Sigmoid colon (tissue), 6 donors: ENCODE measurements at regions not wholly inside any gene's neighbourhood (a gene's known extent, or its start where the extent isn't known, plus 50 kb on each side); places are given as distances from the start of the nearest gene placed in this dataset.

ENCODE experiments used
- DNase-seq: peaks from one replicate; pipeline ENCODE4 v3.0.0-alpha.2; 2019
- H3K27ac ChIP-seq, 4 donors: fragments of 200-600 bp; sonication (generic); one replicate each; pipeline ENCODE4 v1.5.1; 2016 to 2019; ENCODE audit warnings: mild to moderate bottlenecking in 1 of 4
- H3K27me3 ChIP-seq, 3 donors: fragments of 200-600 bp; sonication (generic); one replicate each; pipeline ENCODE4 v1.5.1; 2019; ENCODE audit warnings: mild to moderate bottlenecking in 1 of 3
- H3K36me3 ChIP-seq, 4 donors: fragments of 200-600 bp; sonication (generic); one replicate each; pipeline ENCODE4 v1.5.1; 2016 to 2019
- H3K4me1 ChIP-seq, 4 donors: fragments of 200-600 bp; sonication (generic); one replicate each; pipeline ENCODE4 v1.5.1; 2017 to 2019
- H3K4me3 ChIP-seq, 4 donors: fragments of 200-600 bp; sonication (generic); one replicate each; pipeline ENCODE4 v1.5.1; 2017 to 2019; ENCODE audit warnings: mild to moderate bottlenecking in 2 of 4, moderate library complexity in 1 of 4
- H3K9me3 ChIP-seq, 4 donors: fragments of 200-600 bp in 3 of 4; sonication (generic) in 3 of 4; one replicate each; pipeline versions ENCODE4 v1.5.1 to v1.6.1; 2013 to 2019
- CTCF ChIP-seq, 4 experiments: fragments of 450-650 bp in 3 of 4; fragments of 200-600 bp in 1 of 4; IDR thresholded peaks; one replicate each; pipeline ENCODE4 v1.5.1; 2016 to 2019; ENCODE audit warnings: antibody characterized with exemption in 4 of 4, mild to moderate bottlenecking in 3 of 4, moderate library complexity in 2 of 4
- EP300 ChIP-seq, 4 donors: sonication (generic); formaldehyde crosslinking; IDR thresholded peaks; one replicate each; pipeline ENCODE4 v1.6.1; 2017; ENCODE audit warnings: antibody characterized with exemption in 4 of 4
- POLR2A ChIP-seq, 2 donors: fragments of 450-650 bp; IDR thresholded peaks; one replicate each; pipeline ENCODE4 v1.6.1; 2016; ENCODE audit warnings: antibody characterized with exemption in 2 of 2, mild to moderate bottlenecking in 2 of 2, moderate library complexity in 2 of 2
- POLR2AphosphoS5 ChIP-seq, 4 donors: sonication (generic); formaldehyde crosslinking; IDR thresholded peaks; one replicate each; pipeline ENCODE4 v1.6.1; 2017; ENCODE audit warnings: antibody characterized with exemption in 4 of 4
- WGBS, 2 donors: extraction: QIAGEN DNeasy Blood & Tissue Kit; methylation state at CpG; one replicate each; pipeline ENCODE4 v1.1.7; 2013; 5-methylcytosine and 5-hydroxymethylcytosine counted together
- intact Hi-C: fragments of 100-400 bp; cut with DNase I; formaldehyde crosslinking; loops from one replicate; pipeline ENCODE4 v1.15.1; 2023
- donor health status: healthy with polysubstance abuse.
- donor health status: healthy.

GRCh38 chr14:42214981-42215491 lies 608.4 kb downstream of the LRFN5 start:
- Histone ChIP-seq H3K27me3 (no peaks in the 10 kb centered on the region), H3K9me3 (no peaks in the 10 kb centered on the region), H3K4me1 (peaks cover 0 to 17% (median 16%) of the 10 kb centered on the region in 4 donors), H3K36me3 (no peaks in the 10 kb centered on the region), H3K27ac (peak overlapping the region in 2 of 4 donors; percentile 19 to 59), H3K4me3 (no peak overlapping the region)
- peak; percentile 46 to 78 (median 70) for TF ChIP-seq POLR2AphosphoS5 (IDR thresholded peaks at IDR 0.05)
- peak in 3 of 4 donors; percentile 18 to 71 (median 47) for TF ChIP-seq EP300 (IDR thresholded peaks at IDR 0.05)
- TF ChIP-seq CTCF (IDR thresholded peaks at IDR 0.05) = no peak
- no peak for TF ChIP-seq POLR2A (IDR thresholded peaks at IDR 0.05)
- DNase-seq = no peak
- intact Hi-C loops = no loop called here

GRCh38 chr14:42200957-42201356 lies 594.3 kb downstream of the LRFN5 start:
- 45 to 68% methylated on average over 2 of the region's 2 CpGs for WGBS, 2 donors

GRCh38 chr14:42198010-42198409 lies 591.3 kb downstream of the LRFN5 start:
- intact Hi-C loops = loop anchor here (10.0 kb wide), 1 partner anchor 593 kb away; the partner anchor contains the start of gene LRFN5
- no peak for DNase-seq
- 63 to 85% methylated on average over 3 of the region's 3 CpGs for WGBS, 2 donors
- Histone ChIP-seq H3K36me3 (no peaks in the 10 kb centered on the region), H3K4me3 (no peak overlapping the region), H3K27ac (no peak overlapping the region), H3K4me1 (peaks cover 0 to 13% (median 12%) of the 10 kb centered on the region in 4 donors), H3K27me3 (no peaks in the 10 kb centered on the region), H3K9me3 (no peaks in the 10 kb centered on the region)
- no peak for TF ChIP-seq EP300 (IDR thresholded peaks at IDR 0.05)
- TF ChIP-seq POLR2AphosphoS5 (IDR thresholded peaks at IDR 0.05) = no peak
- no peak for TF ChIP-seq POLR2A (IDR thresholded peaks at IDR 0.05)
- no peak for TF ChIP-seq CTCF (IDR thresholded peaks at IDR 0.05)

More at GRCh38 chr14:42200957-42201356, 594.3 kb downstream of the LRFN5 start:
- Histone ChIP-seq H3K9me3 (no peaks in the 10 kb centered on the region), H3K27ac (no peak overlapping the region), H3K27me3 (no peaks in the 10 kb centered on the region), H3K4me3 (no peak overlapping the region), H3K4me1 (no peaks in the 10 kb centered on the region), H3K36me3 (no peaks in the 10 kb centered on the region)
- TF ChIP-seq CTCF (IDR thresholded peaks at IDR 0.05) (no peak), POLR2AphosphoS5 (IDR thresholded peaks at IDR 0.05) (no peak), EP300 (IDR thresholded peaks at IDR 0.05) (no peak), POLR2A (IDR thresholded peaks at IDR 0.05) (no peak)
- intact Hi-C loops = no loop called here
- DNase-seq = no peak

- Histone ChIP-seq H3K4me1 (peaks cover 0 to 18% (median 13%) of the 10 kb centered on the region in 4 donors), H3K9me3 (no peaks in the 10 kb centered on the region), H3K27ac (peak overlapping the region in 2 of 4 donors; percentile 44 to 51), H3K4me3 (no peak overlapping the region), H3K27me3 (no peaks in the 10 kb centered on the region), H3K36me3 (no peaks in the 10 kb centered on the region)
- TF ChIP-seq POLR2A (IDR thresholded peaks at IDR 0.05) = no peak
- peak in 2 of 4 donors; percentile 26 to 37 for TF ChIP-seq EP300 (IDR thresholded peaks at IDR 0.05)
- no peak for TF ChIP-seq CTCF (IDR thresholded peaks at IDR 0.05)
- TF ChIP-seq POLR2AphosphoS5 (IDR thresholded peaks at IDR 0.05) = peak; percentile 56 to 86 (median 76)
- no peak for DNase-seq
- intact Hi-C loops = loop anchor here (10.0 kb wide), 1 partner anchor 588 kb away; the partner anchor contains the start of gene LRFN5
- 41 to 49% methylated on average over 4 of the region's 4 CpGs for WGBS, 2 donors
Measured at GRCh38 chr14:42192738-42193653, 586.3 kb downstream of the LRFN5 start.
